Medulla oblongata (tissue), 1 donor: ENCODE measurements at regions not wholly inside any gene's neighbourhood (a gene's known extent, or its start where the extent isn't known, plus 50 kb on each side); places are given as distances from the start of the nearest gene placed in this dataset.

ENCODE experiments used
- DNase-seq: peaks from one replicate; pipeline ENCODE4 v3.0.0-alpha.2; 2015; ENCODE audit errors: extremely low spot score

- peak; percentile 2 for DNase-seq
These were observed 53.0 kb downstream of the HELT start for GRCh38 chr4:185071236-185071811.

- DNase-seq: no peak
These were observed 61.1 kb downstream of the HELT start for GRCh38 chr4:185079271-185079905.

DNA sequence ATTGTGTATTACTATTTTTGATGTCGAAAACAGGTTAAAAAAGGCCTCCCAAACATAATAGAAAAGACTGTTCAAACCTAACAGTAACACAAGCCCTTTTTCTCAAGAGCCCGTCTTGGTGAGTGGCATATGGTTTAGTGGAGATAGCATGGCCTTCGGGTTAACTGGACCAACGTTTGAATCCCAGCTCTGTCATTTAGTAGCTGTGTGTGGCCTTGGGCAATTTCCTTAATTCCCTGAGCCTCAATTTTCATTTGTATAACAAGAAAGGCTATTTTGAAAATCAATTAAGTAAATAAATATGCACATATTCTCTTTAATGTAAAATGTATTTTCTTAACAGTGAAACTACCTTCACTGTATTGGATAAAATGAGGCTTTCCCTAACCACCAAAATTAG lies 62.3 kb downstream of the HELT start:
- no peak for DNase-seq

DNA sequence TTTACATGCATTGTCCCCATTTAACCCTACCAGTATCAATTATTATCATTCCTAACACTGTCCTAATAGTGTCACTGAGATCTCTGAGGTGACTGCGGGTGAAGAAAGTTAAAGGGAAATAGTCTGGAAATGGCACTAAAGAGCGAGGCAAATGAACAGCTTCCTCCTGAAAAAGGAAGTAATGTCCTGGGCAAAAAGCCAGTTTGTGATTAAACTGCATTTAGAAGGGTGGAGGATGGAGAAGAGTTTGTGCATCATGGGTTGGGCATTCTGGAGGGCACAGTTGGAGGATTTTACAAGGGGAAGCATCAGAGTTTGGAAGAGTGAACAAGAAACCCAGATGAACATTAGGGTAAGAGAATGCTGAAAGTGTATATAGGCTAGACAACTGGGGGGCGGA lies 60.5 kb upstream of the SLC25A4 start:
- DNase-seq: peak; percentile 58

- DNase-seq: no peak
These were observed 57.0 kb upstream of the SLC25A4 start for GRCh38 chr4:185086053-185086452.

- no peak for DNase-seq
These were observed 54.2 kb upstream of the SLC25A4 start for GRCh38 chr4:185088899-185089298.

- no peak for DNase-seq
These were observed 52.5 kb upstream of the SLC25A4 start for GRCh38 chr4:185090592-185090991.

DNA sequence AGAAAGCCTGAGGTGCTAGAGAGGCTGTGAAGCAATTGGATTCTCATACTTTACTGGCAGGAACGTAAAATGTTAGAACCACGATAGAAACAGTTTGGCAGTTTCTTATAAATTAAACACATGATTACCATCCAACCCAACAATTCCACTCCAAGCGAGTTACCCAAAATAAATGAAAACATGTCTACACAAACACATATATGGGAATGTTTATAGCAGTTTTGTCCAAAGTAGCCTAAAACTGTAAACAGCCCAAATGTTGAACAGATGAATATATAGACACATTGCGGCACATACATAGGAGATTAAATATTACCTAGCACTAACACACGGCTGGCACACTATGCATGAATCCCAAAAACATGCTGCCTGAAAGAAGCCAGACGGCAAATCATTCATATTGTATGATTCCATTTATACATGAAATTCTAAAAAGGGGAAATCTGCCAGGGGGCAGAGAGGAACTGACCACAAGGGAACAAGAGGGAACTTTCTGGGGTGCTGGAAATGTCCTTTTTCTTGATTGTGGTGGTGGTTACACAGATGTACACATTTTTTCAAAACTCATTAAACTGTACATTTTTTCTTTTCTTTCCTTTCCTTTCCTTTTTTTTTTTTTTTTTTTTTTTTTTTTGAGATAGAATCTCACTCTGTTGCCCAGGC lies 50.4 kb upstream of the SLC25A4 start:
- no peak for DNase-seq
